ENCODE measurements at regions not wholly inside any gene's neighbourhood (a gene's known extent, or its start where the extent isn't known, plus 50 kb on each side); places are given as distances from the start of the nearest gene placed in this dataset.

- no peaks in the 10 kb centered on the region for H3K9me3 ChIP-seq
- H3K27me3 ChIP-seq, result no peaks in the 10 kb centered on the region
- no peak overlapping the region for H3K27ac ChIP-seq
- no peaks in the 10 kb centered on the region for H3K36me3 ChIP-seq
- TF ChIP-seq POLR2AphosphoS5 (IDR thresholded peaks at IDR 0.05), result no peak
- no peak for TF ChIP-seq EP300 (IDR thresholded peaks at IDR 0.05)
- TF ChIP-seq, protein P1, sequence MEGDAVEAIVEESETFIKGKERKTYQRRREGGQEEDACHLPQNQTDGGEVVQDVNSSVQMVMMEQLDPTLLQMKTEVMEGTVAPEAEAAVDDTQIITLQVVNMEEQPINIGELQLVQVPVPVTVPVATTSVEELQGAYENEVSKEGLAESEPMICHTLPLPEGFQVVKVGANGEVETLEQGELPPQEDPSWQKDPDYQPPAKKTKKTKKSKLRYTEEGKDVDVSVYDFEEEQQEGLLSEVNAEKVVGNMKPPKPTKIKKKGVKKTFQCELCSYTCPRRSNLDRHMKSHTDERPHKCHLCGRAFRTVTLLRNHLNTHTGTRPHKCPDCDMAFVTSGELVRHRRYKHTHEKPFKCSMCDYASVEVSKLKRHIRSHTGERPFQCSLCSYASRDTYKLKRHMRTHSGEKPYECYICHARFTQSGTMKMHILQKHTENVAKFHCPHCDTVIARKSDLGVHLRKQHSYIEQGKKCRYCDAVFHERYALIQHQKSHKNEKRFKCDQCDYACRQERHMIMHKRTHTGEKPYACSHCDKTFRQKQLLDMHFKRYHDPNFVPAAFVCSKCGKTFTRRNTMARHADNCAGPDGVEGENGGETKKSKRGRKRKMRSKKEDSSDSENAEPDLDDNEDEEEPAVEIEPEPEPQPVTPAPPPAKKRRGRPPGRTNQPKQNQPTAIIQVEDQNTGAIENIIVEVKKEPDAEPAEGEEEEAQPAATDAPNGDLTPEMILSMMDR (IDR thresholded peaks at IDR 0.05), result no peak
- TF ChIP-seq POLR2A (IDR thresholded peaks at IDR 0.05), result no peak
- ATAC-seq, result no peak
- H3K4me3 ChIP-seq, result no peak overlapping the region
- 75 to 87% methylated on average over 3 of the region's 3 CpGs for WGBS, 2 donors (ENCODE audit: low coverage in 1 of 2)
- H3K4me1 ChIP-seq, result no peaks in the 10 kb centered on the region
These were observed 97.2 kb upstream of the EDNRB start for GRCh38 chr13:78015782-78016181.

GRCh38 chr13:78012046-78012445 is 93.4 kb upstream of the EDNRB start:
- Histone ChIP-seq H3K27me3 (no peaks in the 10 kb centered on the region), H3K9me3 (no peaks in the 10 kb centered on the region), H3K4me1 (no peaks in the 10 kb centered on the region), H3K27ac (no peak overlapping the region), H3K4me3 (no peak overlapping the region), H3K36me3 (no peaks in the 10 kb centered on the region)
- no peak for ATAC-seq
- TF ChIP-seq POLR2AphosphoS5 (IDR thresholded peaks at IDR 0.05) (no peak), POLR2A (IDR thresholded peaks at IDR 0.05) (no peak), EP300 (IDR thresholded peaks at IDR 0.05) (no peak)
- TF ChIP-seq, protein P1 (IDR thresholded peaks at IDR 0.05), result no peak
- WGBS, 2 donors (ENCODE audit: low coverage in 1 of 2), result 66 to 100% methylated on average over 2 of the region's 2 CpGs

GRCh38 chr13:78004821-78005220 is 86.2 kb upstream of the EDNRB start:
- Histone ChIP-seq H3K27me3 (no peaks in the 10 kb centered on the region), H3K4me1 (no peaks in the 10 kb centered on the region), H3K27ac (no peak overlapping the region), H3K9me3 (peaks cover 0 to 8% (median 0%) of the 10 kb centered on the region in 3 donors), H3K4me3 (no peak overlapping the region), H3K36me3 (no peaks in the 10 kb centered on the region)
- TF ChIP-seq, protein P1 (IDR thresholded peaks at IDR 0.05), result no peak
- TF ChIP-seq POLR2A (IDR thresholded peaks at IDR 0.05) (no peak), POLR2AphosphoS5 (IDR thresholded peaks at IDR 0.05) (no peak), EP300 (IDR thresholded peaks at IDR 0.05) (no peak)
- no peak for ATAC-seq
- 82 to 100% methylated on average over 2 of the region's 2 CpGs for WGBS, 2 donors (ENCODE audit: low coverage in 1 of 2)

- Histone ChIP-seq H3K9me3 (peaks cover 0 to 15% (median 0%) of the 10 kb centered on the region in 3 donors), H3K4me1 (no peaks in the 10 kb centered on the region), H3K4me3 (no peak overlapping the region), H3K36me3 (no peaks in the 10 kb centered on the region), H3K27me3 (no peaks in the 10 kb centered on the region), H3K27ac (no peak overlapping the region)
- TF ChIP-seq, protein P1 (IDR thresholded peaks at IDR 0.05), result no peak
- TF ChIP-seq POLR2AphosphoS5 (IDR thresholded peaks at IDR 0.05), result no peak
- TF ChIP-seq EP300 (IDR thresholded peaks at IDR 0.05), result no peak
- TF ChIP-seq POLR2A (IDR thresholded peaks at IDR 0.05), result no peak
- no peak for ATAC-seq
These were observed 81.1 kb upstream of the EDNRB start for GRCh38 chr13:77999746-78000145.

DNA sequence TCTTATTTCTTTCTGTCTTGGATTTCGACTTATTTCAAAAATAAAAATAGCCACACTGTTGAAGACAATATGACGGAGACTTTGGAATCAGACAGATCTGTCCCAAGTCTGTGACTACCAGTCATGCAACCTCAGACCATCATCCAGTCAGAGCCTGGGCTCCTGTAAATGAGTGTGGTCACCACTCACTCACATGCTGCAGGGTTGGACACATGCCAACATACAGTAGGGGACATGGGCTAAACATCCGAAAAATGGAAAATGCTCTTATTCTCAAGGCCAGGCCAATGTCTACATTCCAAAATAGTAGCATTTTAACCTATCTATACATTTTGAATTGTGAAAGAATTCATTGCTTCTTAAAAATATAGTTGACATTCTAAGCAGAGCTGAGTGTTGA is 75.5 kb upstream of the EDNRB start:
- H3K9me3 ChIP-seq, result peaks cover 0 to 7% (median 0%) of the 10 kb centered on the region in 3 donors
- no peak for ATAC-seq
- TF ChIP-seq POLR2A (IDR thresholded peaks at IDR 0.05) (no peak), EP300 (IDR thresholded peaks at IDR 0.05) (no peak), POLR2AphosphoS5 (IDR thresholded peaks at IDR 0.05) (no peak)
- TF ChIP-seq, protein P1 (IDR thresholded peaks at IDR 0.05), result no peak
- no peak overlapping the region for H3K4me3 ChIP-seq
- H3K27me3 ChIP-seq, result no peaks in the 10 kb centered on the region
- no peaks in the 10 kb centered on the region for H3K4me1 ChIP-seq
- WGBS, 2 donors (ENCODE audit: low coverage in 1 of 2), result 72 to 78% methylated on average over 2 to 3 of the region's 3 CpGs
- no peaks in the 10 kb centered on the region for H3K36me3 ChIP-seq
- no peak overlapping the region for H3K27ac ChIP-seq

Data from gastroesophageal sphincter (tissue), 4 donors.